OCI-LY7 (cell line): ENCODE measurements at regions not wholly inside any gene's neighbourhood (a gene's known extent, or its start where the extent isn't known, plus 50 kb on each side); places are given as distances from the start of the nearest gene placed in this dataset.

Experiments
- BruUV-seq: library from RNA; stranded (reverse); fragments of 400-500 nt; replicated peaks from 2 replicates; lab custom pipeline; 2021; lab: Mats Ljungman, UMichigan
- CTCF ChIA-PET: fragments of 300-600 bp; sonication (Branson Sonifier 250); formaldehyde crosslinking; loops from one replicate; lab custom pipeline; 2022; ENCODE audit warnings: antibody characterized with exemption; ENCODE audit not compliant: unreplicated experiment; lab: Charles Lee
- POLR2A ChIA-PET: fragments of 300-600 bp; sonication (Branson Sonifier 250); formaldehyde crosslinking; loops from one replicate; lab custom pipeline; 2022; ENCODE audit warnings: antibody characterized with exemption; lab: Charles Lee
- DNase-seq: peaks from one replicate; pipeline ENCODE4 v3.0.0-alpha.2; 2015; ENCODE audit warnings: low spot score
- H2AFZ ChIP-seq: fragments of 200-600 bp; sonication (generic), shearing (Covaris generic); 2 replicates; pipeline ENCODE4 v1.6.1; 2014; ENCODE audit warnings: mild to moderate bottlenecking, antibody characterized with exemption, low read length, moderate library complexity
- H3K27ac ChIP-seq: fragments of 200-600 bp; sonication (generic); 2 replicates; pipeline ENCODE4 v1.5.1; 2014; ENCODE audit warnings: mixed run types, low read depth, mild to moderate bottlenecking, moderate library complexity, low read length, inconsistent platforms; ENCODE audit not compliant: poor library complexity, severe bottlenecking
- H3K36me3 ChIP-seq: fragments of 200-600 bp; sonication (generic); 2 replicates; pipeline ENCODE4 v1.6.1; 2014; ENCODE audit warnings: mild to moderate bottlenecking, antibody characterized with exemption, low read length, moderate library complexity, mixed read lengths; ENCODE audit not compliant: insufficient read depth
- H3K4me1 ChIP-seq: fragments of 200-600 bp; sonication (generic); 2 replicates; pipeline ENCODE4 v1.5.1; 2014; ENCODE audit warnings: mild to moderate bottlenecking, low read length; ENCODE audit not compliant: insufficient read depth, poor library complexity, severe bottlenecking
- H3K4me2 ChIP-seq: fragments of 200-600 bp; sonication (generic); 2 replicates; pipeline ENCODE4 v1.6.1; 2014; ENCODE audit warnings: mild to moderate bottlenecking, low read length
- H3K4me3 ChIP-seq: fragments of 200-600 bp; sonication (generic); 2 replicates; pipeline ENCODE4 v1.5.1; 2014; ENCODE audit warnings: mild to moderate bottlenecking, low read depth, low read length; ENCODE audit not compliant: poor library complexity, severe bottlenecking
- H3K79me2 ChIP-seq: fragments of 200-600 bp; sonication (generic); 2 replicates; pipeline ENCODE4 v1.6.1; 2016; ENCODE audit warnings: low read depth, mild to moderate bottlenecking, low read length, moderate library complexity, mixed read lengths; ENCODE audit not compliant: insufficient read depth
- H3K9me2 ChIP-seq: fragments of 200-600 bp; sonication (generic); 2 replicates; pipeline ENCODE4 v1.6.1; 2016; ENCODE audit warnings: mild to moderate bottlenecking, low read length, mixed read lengths; ENCODE audit not compliant: insufficient read depth
- H3K9me3 ChIP-seq: fragments of 200-600 bp; sonication (generic); 2 replicates; pipeline ENCODE4 v1.6.1; 2014; ENCODE audit warnings: mild to moderate bottlenecking, mixed run types, low read length, mixed read lengths
- H4K20me1 ChIP-seq: fragments of 200-600 bp; sonication (generic); 2 replicates; pipeline ENCODE4 v1.6.1; 2014; ENCODE audit warnings: mild to moderate bottlenecking, antibody characterized with exemption, low read length, moderate library complexity, mixed read lengths; ENCODE audit not compliant: insufficient read depth
- CTCF ChIP-seq: fragments of 200-600 bp; sonication (generic); conservative IDR thresholded peaks from 2 replicates; pipeline ENCODE4 v1.5.1; 2014; ENCODE audit warnings: mild to moderate bottlenecking, antibody characterized with exemption, low read length, moderate library complexity, mixed read lengths
- EZH2phosphoT487 ChIP-seq: fragments of 200-600 bp; sonication (generic); IDR thresholded peaks from 2 replicates; pipeline ENCODE4 v1.6.1; 2018; ENCODE audit warnings: low read depth, borderline replicate concordance, mild to moderate bottlenecking, mixed run types, antibody characterized with exemption, low read length, moderate library complexity, mixed read lengths
- intact Hi-C: fragments of 100-400 bp; cut with micrococcal nuclease; formaldehyde crosslinking; loops from one replicate; pipeline ENCODE4 v1.10.0; 2022; ENCODE audit not compliant: unreplicated experiment

- Histone ChIP-seq H4K20me1 (no peaks in the 10 kb centered on the region), H3K9me3 (peaks cover 9% of the 10 kb centered on the region; the same call in 1 of the 2 replicates), H3K4me1 (no peaks in the 10 kb centered on the region), H3K27ac (no peak overlapping the region), H3K79me2 (no peaks in the 10 kb centered on the region), H3K4me2 (no peak overlapping the region), H3K9me2 (no peaks in the 10 kb centered on the region), H3K4me3 (no peak overlapping the region), H3K36me3 (no peaks in the 10 kb centered on the region), H2AFZ (no peak overlapping the region)
- POLR2A ChIA-PET, result no interaction called here
- TF ChIP-seq EZH2phosphoT487 (no peak), CTCF (no peak)
- CTCF ChIA-PET, result no interaction called here
- BruUV-seq, result no TSS peak
- intact Hi-C loops, result no loop called here
- DNase-seq, result no peak
These were observed 81.6 kb downstream of the MRPL14 start for GRCh38 chr6:44045672-44046015.

- H3K4me1 ChIP-seq, result no peaks in the 10 kb centered on the region
These were observed 82.1 kb downstream of the MRPL14 start for GRCh38 chr6:44044940-44045671.

More at GRCh38 chr6:44044940-44045671, 82.1 kb downstream of the MRPL14 start:
- Histone ChIP-seq H4K20me1 (no peaks in the 10 kb centered on the region), H3K4me2 (no peak overlapping the region), H3K9me3 (peaks cover 9% of the 10 kb centered on the region; the same call in 1 of the 2 replicates), H3K9me2 (no peaks in the 10 kb centered on the region), H3K27ac (no peak overlapping the region), H3K4me3 (no peak overlapping the region), H2AFZ (no peak overlapping the region), H3K36me3 (no peaks in the 10 kb centered on the region), H3K79me2 (no peaks in the 10 kb centered on the region)
- CTCF ChIA-PET, result no interaction called here
- POLR2A ChIA-PET, result no interaction called here
- DNase-seq, result no peak
- intact Hi-C loops, result no loop called here
- TF ChIP-seq EZH2phosphoT487 (no peak), CTCF (no peak)
- no TSS peak for BruUV-seq
